ENCODE measurements at regions not wholly inside any gene's neighbourhood (a gene's known extent, or its start where the extent isn't known, plus 50 kb on each side); places are given as distances from the start of the nearest gene placed in this dataset.

DNA sequence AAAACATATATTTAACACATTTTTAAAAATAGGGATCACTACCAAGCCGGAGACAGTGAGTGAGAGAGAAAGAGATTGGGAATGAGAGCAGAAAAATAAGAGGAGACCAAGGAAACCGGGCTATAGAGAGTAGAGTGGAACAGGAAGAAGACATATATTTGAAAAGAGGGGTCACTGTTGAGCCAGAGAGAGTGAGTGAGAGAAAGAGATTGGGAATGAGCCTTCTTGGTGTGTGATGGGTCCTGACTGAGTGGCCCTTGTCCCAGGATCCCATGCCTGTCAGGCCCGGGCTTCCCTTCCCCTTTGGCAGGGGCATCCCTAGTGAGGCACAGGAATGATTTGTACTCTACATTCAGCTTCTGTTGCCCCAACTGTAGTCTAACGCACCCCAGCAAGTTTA, 646.6 kb downstream of the NTRK3 start:
- Histone ChIP-seq H3K9ac (ENCODE audit: insufficient read depth, low read length) (no peak overlapping the region), H3K79me2 (ENCODE audit: control insufficient read depth, insufficient read depth, low read length) (no peaks in the 10 kb centered on the region), H3K9me3 (ENCODE audit: control insufficient read depth, insufficient read depth, low read depth, low read length) (no peaks in the 10 kb centered on the region), H3K4me3 (replicated peaks in 1 of 4; ENCODE audit: control extremely low read depth in 1 of 4, insufficient read depth in 1 of 4, low read depth in 3 of 4, low read length in 4 of 4) (no peak overlapping the region), H3K4me1 (ENCODE audit: control insufficient read depth, extremely low read depth, insufficient read depth, low read length) (peaks cover 8% of the 10 kb centered on the region), H3K27me3 (ENCODE audit: control insufficient read depth, insufficient read depth, low read length) (no peaks in the 10 kb centered on the region), H2AFZ (ENCODE audit: low read length) (peak overlapping the region; percentile 39), H3K27ac (ENCODE audit: insufficient read depth, low read length) (peak overlapping the region; percentile 70), H4K20me1 (ENCODE audit: control insufficient read depth, extremely low read depth, insufficient read depth, low read length) (no peaks in the 10 kb centered on the region), H3K4me2 (ENCODE audit: extremely low read depth, insufficient read depth, low read length) (peak overlapping the region; percentile 80), H3K36me3 (ENCODE audit: control insufficient read depth, insufficient read depth, low read length) (no peaks in the 10 kb centered on the region)
- TF ChIP-seq, protein P1, sequence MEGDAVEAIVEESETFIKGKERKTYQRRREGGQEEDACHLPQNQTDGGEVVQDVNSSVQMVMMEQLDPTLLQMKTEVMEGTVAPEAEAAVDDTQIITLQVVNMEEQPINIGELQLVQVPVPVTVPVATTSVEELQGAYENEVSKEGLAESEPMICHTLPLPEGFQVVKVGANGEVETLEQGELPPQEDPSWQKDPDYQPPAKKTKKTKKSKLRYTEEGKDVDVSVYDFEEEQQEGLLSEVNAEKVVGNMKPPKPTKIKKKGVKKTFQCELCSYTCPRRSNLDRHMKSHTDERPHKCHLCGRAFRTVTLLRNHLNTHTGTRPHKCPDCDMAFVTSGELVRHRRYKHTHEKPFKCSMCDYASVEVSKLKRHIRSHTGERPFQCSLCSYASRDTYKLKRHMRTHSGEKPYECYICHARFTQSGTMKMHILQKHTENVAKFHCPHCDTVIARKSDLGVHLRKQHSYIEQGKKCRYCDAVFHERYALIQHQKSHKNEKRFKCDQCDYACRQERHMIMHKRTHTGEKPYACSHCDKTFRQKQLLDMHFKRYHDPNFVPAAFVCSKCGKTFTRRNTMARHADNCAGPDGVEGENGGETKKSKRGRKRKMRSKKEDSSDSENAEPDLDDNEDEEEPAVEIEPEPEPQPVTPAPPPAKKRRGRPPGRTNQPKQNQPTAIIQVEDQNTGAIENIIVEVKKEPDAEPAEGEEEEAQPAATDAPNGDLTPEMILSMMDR (conservative IDR thresholded peaks at IDR 0.05 in 1 of 2, IDR thresholded peaks at IDR 0.05 in 1 of 2; ENCODE audit: low read depth in 1 of 2, low read length in 2 of 2): no peak
- TF ChIP-seq EZH2 (IDR thresholded peaks at IDR 0.05; ENCODE audit: low read length, missing control alignments): no peak
- no peak for DNase-seq (ENCODE audit: low read depth in 2 of 2)

DNA sequence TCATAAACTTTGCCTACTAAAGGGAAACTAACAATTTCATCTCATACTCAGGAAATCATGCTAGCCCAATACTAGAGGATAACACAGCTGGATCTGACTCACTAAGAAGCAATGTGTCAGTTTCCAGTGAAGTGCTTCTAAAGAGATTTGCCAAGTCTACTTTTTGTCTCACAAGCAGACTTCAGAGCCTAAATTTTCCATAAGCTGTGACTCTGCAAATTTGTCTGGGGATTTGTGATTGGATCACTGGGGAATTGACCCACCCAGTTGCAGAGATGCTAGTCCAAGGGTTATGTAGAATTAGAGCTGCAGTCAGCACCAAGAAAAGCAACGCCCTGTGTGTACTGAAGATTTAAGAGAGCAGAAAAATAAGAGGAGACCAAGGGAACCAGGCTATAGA, 647.1 kb downstream of the NTRK3 start:
- H2AFZ ChIP-seq (ENCODE audit: low read length): peak overlapping the region; percentile 39
- no peak overlapping the region for H3K9ac ChIP-seq (ENCODE audit: insufficient read depth, low read length)
- H3K27ac ChIP-seq (ENCODE audit: insufficient read depth, low read length): peak overlapping the region; percentile 70

DNA sequence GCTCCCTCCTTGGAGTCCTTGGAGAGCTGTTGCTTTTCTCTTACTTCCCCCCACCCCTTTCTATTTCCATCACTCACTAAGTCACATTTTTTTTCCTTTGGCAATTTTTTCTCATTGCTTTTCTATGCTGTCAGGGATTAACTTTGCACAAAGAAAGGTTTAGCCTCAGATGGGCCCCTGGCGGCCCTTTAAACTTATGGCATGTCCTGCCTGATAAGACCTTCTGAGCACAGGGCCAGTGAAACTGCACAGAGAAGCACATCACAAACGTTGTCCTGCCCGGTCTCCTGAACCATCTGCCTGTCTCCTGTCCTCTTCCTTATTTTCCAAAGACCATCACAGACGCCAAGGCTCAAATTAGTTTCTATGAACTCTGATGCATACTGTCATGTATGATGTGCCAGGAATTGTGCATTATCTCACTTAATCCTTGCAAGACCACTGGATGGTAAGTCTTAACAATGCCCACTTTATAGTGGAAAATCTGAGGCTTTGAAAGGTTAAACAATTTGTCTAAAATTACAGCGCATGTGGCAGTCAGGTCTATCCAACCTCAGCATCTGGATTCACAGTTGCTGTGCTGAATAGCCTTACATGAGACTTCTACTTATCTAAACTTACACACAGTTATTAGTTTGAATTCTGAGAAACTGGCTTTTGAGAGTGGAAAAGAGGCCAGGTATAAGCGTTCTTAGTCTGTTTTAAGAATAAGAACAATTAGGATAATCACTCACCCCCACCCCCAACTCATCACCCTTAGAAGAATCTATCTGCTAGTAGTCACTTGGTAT, 648.1 kb downstream of the NTRK3 start:
- no peak overlapping the region for H3K27ac ChIP-seq (ENCODE audit: insufficient read depth, low read length)

More for the DNA sequence above, 647.1 kb downstream of the NTRK3 start:
- no peak overlapping the region for H3K4me3 ChIP-seq (replicated peaks in 1 of 4; ENCODE audit: control extremely low read depth in 1 of 4, insufficient read depth in 1 of 4, low read depth in 3 of 4, low read length in 4 of 4)
- no peaks in the 10 kb centered on the region for H3K27me3 ChIP-seq (ENCODE audit: control insufficient read depth, insufficient read depth, low read length)
- H3K4me1 ChIP-seq (ENCODE audit: control insufficient read depth, extremely low read depth, insufficient read depth, low read length): peaks cover 8% of the 10 kb centered on the region
- H3K36me3 ChIP-seq (ENCODE audit: control insufficient read depth, insufficient read depth, low read length): no peaks in the 10 kb centered on the region
- no peak for TF ChIP-seq EZH2 (IDR thresholded peaks at IDR 0.05; ENCODE audit: low read length, missing control alignments)
- TF ChIP-seq, protein P1 (conservative IDR thresholded peaks at IDR 0.05 in 1 of 2, IDR thresholded peaks at IDR 0.05 in 1 of 2; ENCODE audit: low read depth in 1 of 2, low read length in 2 of 2): no peak
- peak overlapping the region; percentile 80 for H3K4me2 ChIP-seq (ENCODE audit: extremely low read depth, insufficient read depth, low read length)
- no peaks in the 10 kb centered on the region for H4K20me1 ChIP-seq (ENCODE audit: control insufficient read depth, extremely low read depth, insufficient read depth, low read length)
- H3K79me2 ChIP-seq (ENCODE audit: control insufficient read depth, insufficient read depth, low read length): no peaks in the 10 kb centered on the region
- H3K9me3 ChIP-seq (ENCODE audit: control insufficient read depth, insufficient read depth, low read depth, low read length): no peaks in the 10 kb centered on the region
- peak; percentile 96 to 98 for DNase-seq (ENCODE audit: low read depth in 2 of 2)

More for the DNA sequence above, 648.1 kb downstream of the NTRK3 start:
- peaks cover 8% of the 10 kb centered on the region for H3K4me1 ChIP-seq (ENCODE audit: control insufficient read depth, extremely low read depth, insufficient read depth, low read length)
- TF ChIP-seq EZH2 (IDR thresholded peaks at IDR 0.05; ENCODE audit: low read length, missing control alignments): no peak
- TF ChIP-seq, protein P1 (conservative IDR thresholded peaks at IDR 0.05 in 1 of 2, IDR thresholded peaks at IDR 0.05 in 1 of 2; ENCODE audit: low read depth in 1 of 2, low read length in 2 of 2): no peak
- H3K79me2 ChIP-seq (ENCODE audit: control insufficient read depth, insufficient read depth, low read length): no peaks in the 10 kb centered on the region
- H3K4me3 ChIP-seq (replicated peaks in 1 of 4; ENCODE audit: control extremely low read depth in 1 of 4, insufficient read depth in 1 of 4, low read depth in 3 of 4, low read length in 4 of 4): no peak overlapping the region
- DNase-seq (ENCODE audit: low read depth in 2 of 2): no peak
- H3K27me3 ChIP-seq (ENCODE audit: control insufficient read depth, insufficient read depth, low read length): no peaks in the 10 kb centered on the region
- no peak overlapping the region for H3K9ac ChIP-seq (ENCODE audit: insufficient read depth, low read length)
- no peaks in the 10 kb centered on the region for H3K9me3 ChIP-seq (ENCODE audit: control insufficient read depth, insufficient read depth, low read depth, low read length)
- no peaks in the 10 kb centered on the region for H4K20me1 ChIP-seq (ENCODE audit: control insufficient read depth, extremely low read depth, insufficient read depth, low read length)
- H3K4me2 ChIP-seq (ENCODE audit: extremely low read depth, insufficient read depth, low read length): no peak overlapping the region
- no peaks in the 10 kb centered on the region for H3K36me3 ChIP-seq (ENCODE audit: control insufficient read depth, insufficient read depth, low read length)
- H2AFZ ChIP-seq (ENCODE audit: low read length): no peak overlapping the region
